ENCODE measurements at regions not wholly inside any gene's neighbourhood (a gene's known extent, or its start where the extent isn't known, plus 50 kb on each side); places are given as distances from the start of the nearest gene placed in this dataset.
A peak's percentile ranks its signal among the peaks of the same experiment; 100 is the strongest.

DNA sequence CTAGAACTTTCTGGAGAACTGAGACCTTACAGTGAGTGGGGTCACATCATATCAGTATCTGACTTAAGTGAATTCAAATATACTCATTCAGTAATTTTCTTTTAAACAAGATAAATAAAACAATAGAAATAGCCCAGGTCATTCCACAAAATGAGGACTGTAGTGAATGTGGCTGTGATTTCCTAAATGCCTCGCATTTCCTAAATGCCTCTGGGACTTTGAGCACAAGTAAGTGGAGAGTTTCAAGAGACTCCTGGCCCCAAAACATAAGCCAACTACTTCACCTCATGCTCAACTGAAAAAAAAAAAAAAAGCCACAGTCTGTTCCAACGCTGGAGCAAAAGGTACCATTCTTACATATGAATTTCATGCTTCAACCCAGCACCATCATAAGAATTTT is 81.5 kb downstream of the ZNF281 start:
- Histone ChIP-seq H3K23ac (ENCODE audit: insufficient read length) (no peak overlapping the region), H3K27ac (ENCODE audit: low read depth, low read length) (no peak overlapping the region), H3K9me3 (ENCODE audit: insufficient read depth in 2 of 2, low read depth in 1 of 2, low read length in 1 of 2) (no peaks in the 10 kb centered on the region), H2BK15ac (ENCODE audit: low read length) (no peak overlapping the region), H3K56ac (replicated peaks; ENCODE audit: insufficient read length, low read depth, low read length) (no peak overlapping the region), H2BK5ac (ENCODE audit: low read depth, low read length) (0 out of 2 replicates have a peak overlapping the region, but pooled peaks have one; percentile 0), H2AK5ac (ENCODE audit: low read depth, low read length) (no peak overlapping the region), H3K36me3 (ENCODE audit: control insufficient read depth in 2 of 4, insufficient read depth in 4 of 4, low read length in 3 of 4) (no peaks in the 10 kb centered on the region), H3K27me3 (replicated peaks in 1 of 4; ENCODE audit: control insufficient read depth in 3 of 4, extremely low read depth in 1 of 4, insufficient read depth in 3 of 4, low read length in 3 of 4) (no peaks in the 10 kb centered on the region), H4K20me1 (replicated peaks in 1 of 2; ENCODE audit: control insufficient read depth in 1 of 2, insufficient read depth in 2 of 2, low read length in 2 of 2) (no peaks in the 10 kb centered on the region), H3K4me3 (ENCODE audit: extremely low read depth in 1 of 4, insufficient read depth in 2 of 4, low read depth in 3 of 4, low read length in 4 of 4) (no peak overlapping the region), H3K4me2 (ENCODE audit: insufficient read depth in 1 of 2, low read depth in 2 of 2, low read length in 2 of 2) (no peak overlapping the region), H3K14ac (ENCODE audit: insufficient read length) (no peak overlapping the region), H3K79me2 (ENCODE audit: control insufficient read depth in 1 of 2, insufficient read depth in 2 of 2, low read length in 2 of 2) (no peaks in the 10 kb centered on the region), H3K23me2 (ENCODE audit: low read depth, low read length) (no peaks in the 10 kb centered on the region), H4K5ac (ENCODE audit: insufficient read length, low read depth, low read length) (no peak overlapping the region), H3K4me1 (replicated peaks in 1 of 4; ENCODE audit: control insufficient read depth in 3 of 4, insufficient read depth in 4 of 4, low read length in 3 of 4) (peaks cover 6 to 9% (median 8%) of the 10 kb centered on the region in 4 experiments), H4K91ac (replicated peaks; ENCODE audit: insufficient read length, low read length) (no peak overlapping the region), H3K9ac (replicated peaks in 1 of 4; ENCODE audit: extremely low read depth in 1 of 4, low read depth in 3 of 4, low read length in 3 of 4) (no peak overlapping the region), H4K8ac (ENCODE audit: extremely low read depth, insufficient read depth, low read length) (no peak overlapping the region), H2BK20ac (ENCODE audit: low read length) (peak overlapping the region; percentile 66; the same call in 1 of the 2 replicates), H3K4ac (replicated peaks; ENCODE audit: insufficient read length, low read depth, low read length) (no peak overlapping the region), H2BK120ac (replicated peaks; ENCODE audit: low read depth, low read length) (no peak overlapping the region), H2BK12ac (ENCODE audit: low read depth, low read length) (peak overlapping the region; percentile 81), H3K18ac (ENCODE audit: extremely low read depth, low read length) (no peak overlapping the region), H2AFZ (ENCODE audit: low read length) (no peak overlapping the region), H3K79me1 (ENCODE audit: low read depth, low read length) (no peaks in the 10 kb centered on the region)
- 74% methylated on average over 2 of the region's 2 CpGs; no CpG with 5 or more reads in 1 of the 2 experiments for WGBS, 2 experiments (ENCODE audit: extremely low coverage in 1 of 2, insufficient coverage in 1 of 2, insufficient read length in 1 of 2, insufficient replicate concordance in 2 of 2, low coverage in 1 of 2, low lambda C conversion rate in 2 of 2, missing lambda C conversion rate in 1 of 2)
- POLR2A ChIA-PET (ENCODE audit: partially characterized antibody): interaction anchor here (1.1 kb wide), 2 partner anchors 14 to 37 kb away, joined by 3 read pairs; no protein-coding TSS in a partner anchor
- TF ChIP-seq HDAC6 (IDR thresholded peaks at IDR 0.05; ENCODE audit: low read depth, low read length) (no peak), MAFK (IDR thresholded peaks at IDR 0.05; ENCODE audit: low read depth, low read length) (no peak), SRF (IDR thresholded peaks at IDR 0.05; ENCODE audit: low read depth, low read length) (no peak)
- CTCF ChIA-PET (ENCODE audit: partially characterized antibody): interaction anchor here (1.2 to 1.8 kb wide), 2 partner anchors 15 to 21 kb away, joined by 5 to 7 read pairs; no protein-coding TSS in a partner anchor
- DNase-seq (ENCODE audit: low read depth in 1 of 2, low spot score in 2 of 2) (no peak), FAIRE-seq (no peak)

Measured in H1 (cell line).